Keratinocyte (primary cell): ENCODE measurements at regions not wholly inside any gene's neighbourhood (a gene's known extent, or its start where the extent isn't known, plus 50 kb on each side); places are given as distances from the start of the nearest gene placed in this dataset.

Experiments
- EZH2 ChIP-seq: IDR thresholded peaks from one replicate; pipeline ENCODE4 v1.6.1; 2012; ENCODE audit warnings: inconsistent platforms, mild to moderate bottlenecking, low read length, moderate library complexity
- TF ChIP-seq, protein P1 (sequence below), 3 experiments: IDR thresholded peaks in 1 of 3; conservative IDR thresholded peaks in 1 of 3; optimal IDR thresholded peaks in 1 of 3; 2 replicates in 2 of 3; 3 replicates in 1 of 3; pipeline versions ENCODE3 to v1.5.1; 2011; ENCODE audit warnings: low read length in 3 of 3, mild to moderate bottlenecking in 3 of 3, moderate library complexity in 2 of 3, control low read depth in 1 of 3, inconsistent platforms in 1 of 3; ENCODE audit not compliant: insufficient read depth in 2 of 3; ENCODE audit errors: extremely low read depth in 1 of 3

DNA sequence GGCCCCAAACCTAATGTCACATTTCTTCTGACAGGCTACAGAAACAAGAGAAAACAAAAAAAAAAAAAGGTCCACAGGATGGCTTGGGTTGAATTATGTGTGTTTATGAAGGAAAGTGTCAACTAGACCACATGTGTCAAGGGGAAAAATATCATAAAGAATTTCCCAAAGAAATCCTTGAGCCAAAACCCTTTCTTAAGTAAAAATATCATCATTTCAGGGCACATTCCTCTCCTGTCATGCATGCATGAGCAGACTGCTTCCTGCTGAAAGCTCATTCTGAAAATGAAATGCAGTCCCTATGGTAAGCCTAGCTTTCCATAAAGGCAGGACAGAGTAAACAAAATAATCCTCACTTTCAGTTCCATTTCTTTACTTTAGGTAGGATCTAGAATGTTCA is 85.7 kb upstream of the RBBP8 start:
- TF ChIP-seq, protein P1, sequence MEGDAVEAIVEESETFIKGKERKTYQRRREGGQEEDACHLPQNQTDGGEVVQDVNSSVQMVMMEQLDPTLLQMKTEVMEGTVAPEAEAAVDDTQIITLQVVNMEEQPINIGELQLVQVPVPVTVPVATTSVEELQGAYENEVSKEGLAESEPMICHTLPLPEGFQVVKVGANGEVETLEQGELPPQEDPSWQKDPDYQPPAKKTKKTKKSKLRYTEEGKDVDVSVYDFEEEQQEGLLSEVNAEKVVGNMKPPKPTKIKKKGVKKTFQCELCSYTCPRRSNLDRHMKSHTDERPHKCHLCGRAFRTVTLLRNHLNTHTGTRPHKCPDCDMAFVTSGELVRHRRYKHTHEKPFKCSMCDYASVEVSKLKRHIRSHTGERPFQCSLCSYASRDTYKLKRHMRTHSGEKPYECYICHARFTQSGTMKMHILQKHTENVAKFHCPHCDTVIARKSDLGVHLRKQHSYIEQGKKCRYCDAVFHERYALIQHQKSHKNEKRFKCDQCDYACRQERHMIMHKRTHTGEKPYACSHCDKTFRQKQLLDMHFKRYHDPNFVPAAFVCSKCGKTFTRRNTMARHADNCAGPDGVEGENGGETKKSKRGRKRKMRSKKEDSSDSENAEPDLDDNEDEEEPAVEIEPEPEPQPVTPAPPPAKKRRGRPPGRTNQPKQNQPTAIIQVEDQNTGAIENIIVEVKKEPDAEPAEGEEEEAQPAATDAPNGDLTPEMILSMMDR (optimal IDR thresholded peaks at IDR 0.05 in 1 of 3, IDR thresholded peaks at IDR 0.05 in 1 of 3, conservative IDR thresholded peaks at IDR 0.05 in 1 of 3; ENCODE audit: extremely low read depth in 1 of 3, insufficient read depth in 2 of 3, low read length in 3 of 3): no peak
- no peak for TF ChIP-seq EZH2
